ENCODE measurements at regions not wholly inside any gene's neighbourhood (a gene's known extent, or its start where the extent isn't known, plus 50 kb on each side); places are given as distances from the start of the nearest gene placed in this dataset.
"Not testable (repeated sequence)": the region's sequence is repeated elsewhere in the genome, so short reads cannot be mapped to it uniquely, and the experiment has no call there.

DNA sequence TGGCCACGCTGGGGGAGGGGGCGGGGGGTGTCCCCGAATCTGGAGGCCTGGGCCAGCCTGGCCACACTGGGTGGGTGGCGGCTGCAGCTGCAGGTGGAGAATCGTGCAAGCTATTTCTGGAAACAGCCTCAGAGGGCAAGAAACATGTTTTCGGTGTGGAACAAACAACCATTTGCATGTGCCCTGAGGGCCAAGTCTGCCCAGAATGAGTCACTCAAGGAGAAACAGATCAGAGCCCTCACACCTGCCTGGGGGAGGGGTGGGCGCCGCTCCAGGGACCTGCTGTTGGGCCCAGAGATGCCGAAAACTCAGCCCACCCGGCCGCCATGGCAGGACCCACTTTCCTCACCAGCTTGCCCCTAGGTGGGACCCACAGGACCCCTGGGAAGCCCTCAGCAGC, 170.0 kb downstream of the TMEM121 start:
- TF ChIP-seq, protein P1, sequence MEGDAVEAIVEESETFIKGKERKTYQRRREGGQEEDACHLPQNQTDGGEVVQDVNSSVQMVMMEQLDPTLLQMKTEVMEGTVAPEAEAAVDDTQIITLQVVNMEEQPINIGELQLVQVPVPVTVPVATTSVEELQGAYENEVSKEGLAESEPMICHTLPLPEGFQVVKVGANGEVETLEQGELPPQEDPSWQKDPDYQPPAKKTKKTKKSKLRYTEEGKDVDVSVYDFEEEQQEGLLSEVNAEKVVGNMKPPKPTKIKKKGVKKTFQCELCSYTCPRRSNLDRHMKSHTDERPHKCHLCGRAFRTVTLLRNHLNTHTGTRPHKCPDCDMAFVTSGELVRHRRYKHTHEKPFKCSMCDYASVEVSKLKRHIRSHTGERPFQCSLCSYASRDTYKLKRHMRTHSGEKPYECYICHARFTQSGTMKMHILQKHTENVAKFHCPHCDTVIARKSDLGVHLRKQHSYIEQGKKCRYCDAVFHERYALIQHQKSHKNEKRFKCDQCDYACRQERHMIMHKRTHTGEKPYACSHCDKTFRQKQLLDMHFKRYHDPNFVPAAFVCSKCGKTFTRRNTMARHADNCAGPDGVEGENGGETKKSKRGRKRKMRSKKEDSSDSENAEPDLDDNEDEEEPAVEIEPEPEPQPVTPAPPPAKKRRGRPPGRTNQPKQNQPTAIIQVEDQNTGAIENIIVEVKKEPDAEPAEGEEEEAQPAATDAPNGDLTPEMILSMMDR (conservative IDR thresholded peaks at IDR 0.05; ENCODE audit: low read depth, low read length), result not testable (repeated sequence)
- not testable (repeated sequence) for TF ChIP-seq EZH2 (IDR thresholded peaks at IDR 0.05; ENCODE audit: low read length, unreplicated experiment); EZH2phosphoT487 (IDR thresholded peaks at IDR 0.05; ENCODE audit: borderline replicate concordance, low read length)
